GM10248 (cell line): ENCODE measurements at regions not wholly inside any gene's neighbourhood (a gene's known extent, or its start where the extent isn't known, plus 50 kb on each side); places are given as distances from the start of the nearest gene placed in this dataset.

Experiments used
- CTCF ChIA-PET: fragments of 300-600 bp; sonication (Branson Sonifier 250); formaldehyde crosslinking; extraction: SDS; loops from one replicate; lab custom pipeline; 2021; ENCODE audit warnings: antibody characterized with exemption; lab: Yijun Ruan, JAX
- POLR2A ChIA-PET: fragments of 350-650 bp; sonication (Branson Sonifier 250); formaldehyde crosslinking; extraction: SDS; loops from one replicate; lab custom pipeline; 2020; ENCODE audit warnings: antibody characterized with exemption; lab: Yijun Ruan, JAX
- DNase-seq: peaks from one replicate; pipeline ENCODE4 v3.0.0; 2012; ENCODE audit errors: extremely low spot score
- TF ChIP-seq, protein P1 (sequence below): IDR thresholded peaks from 2 replicates; pipeline ENCODE4 v1.5.1; 2012; ENCODE audit warnings: mild to moderate bottlenecking, low read depth; ENCODE audit errors: extremely low read depth, missing control alignments, control extremely low read depth

DNA sequence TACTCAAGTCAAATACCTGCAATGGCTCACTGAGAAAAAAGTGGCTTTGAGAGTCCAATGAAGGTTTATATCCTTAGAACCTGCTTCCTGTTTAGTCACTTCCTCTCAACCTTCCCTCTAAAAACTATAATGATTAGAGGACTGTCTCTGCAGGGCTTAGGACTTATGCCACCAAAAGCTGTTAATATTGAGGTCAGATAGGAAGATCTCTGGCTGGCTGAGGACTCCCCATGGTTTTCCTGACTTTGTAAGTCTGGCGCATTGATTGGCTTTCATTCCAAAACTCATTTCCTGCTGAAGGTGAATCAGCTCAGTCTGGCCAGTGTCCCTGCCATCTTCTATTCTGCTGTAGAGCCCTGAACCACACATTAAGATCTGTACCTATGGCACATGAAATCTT lies 140.9 kb upstream of the ANK2 start:
- TF ChIP-seq, protein P1, sequence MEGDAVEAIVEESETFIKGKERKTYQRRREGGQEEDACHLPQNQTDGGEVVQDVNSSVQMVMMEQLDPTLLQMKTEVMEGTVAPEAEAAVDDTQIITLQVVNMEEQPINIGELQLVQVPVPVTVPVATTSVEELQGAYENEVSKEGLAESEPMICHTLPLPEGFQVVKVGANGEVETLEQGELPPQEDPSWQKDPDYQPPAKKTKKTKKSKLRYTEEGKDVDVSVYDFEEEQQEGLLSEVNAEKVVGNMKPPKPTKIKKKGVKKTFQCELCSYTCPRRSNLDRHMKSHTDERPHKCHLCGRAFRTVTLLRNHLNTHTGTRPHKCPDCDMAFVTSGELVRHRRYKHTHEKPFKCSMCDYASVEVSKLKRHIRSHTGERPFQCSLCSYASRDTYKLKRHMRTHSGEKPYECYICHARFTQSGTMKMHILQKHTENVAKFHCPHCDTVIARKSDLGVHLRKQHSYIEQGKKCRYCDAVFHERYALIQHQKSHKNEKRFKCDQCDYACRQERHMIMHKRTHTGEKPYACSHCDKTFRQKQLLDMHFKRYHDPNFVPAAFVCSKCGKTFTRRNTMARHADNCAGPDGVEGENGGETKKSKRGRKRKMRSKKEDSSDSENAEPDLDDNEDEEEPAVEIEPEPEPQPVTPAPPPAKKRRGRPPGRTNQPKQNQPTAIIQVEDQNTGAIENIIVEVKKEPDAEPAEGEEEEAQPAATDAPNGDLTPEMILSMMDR: no peak
- POLR2A ChIA-PET: no interaction called here
- CTCF ChIA-PET: interaction anchor here (1.7 kb wide), 1 partner anchor 11 kb away, joined by 6 read pairs; no protein-coding TSS in a partner anchor
- no peak for DNase-seq

DNA sequence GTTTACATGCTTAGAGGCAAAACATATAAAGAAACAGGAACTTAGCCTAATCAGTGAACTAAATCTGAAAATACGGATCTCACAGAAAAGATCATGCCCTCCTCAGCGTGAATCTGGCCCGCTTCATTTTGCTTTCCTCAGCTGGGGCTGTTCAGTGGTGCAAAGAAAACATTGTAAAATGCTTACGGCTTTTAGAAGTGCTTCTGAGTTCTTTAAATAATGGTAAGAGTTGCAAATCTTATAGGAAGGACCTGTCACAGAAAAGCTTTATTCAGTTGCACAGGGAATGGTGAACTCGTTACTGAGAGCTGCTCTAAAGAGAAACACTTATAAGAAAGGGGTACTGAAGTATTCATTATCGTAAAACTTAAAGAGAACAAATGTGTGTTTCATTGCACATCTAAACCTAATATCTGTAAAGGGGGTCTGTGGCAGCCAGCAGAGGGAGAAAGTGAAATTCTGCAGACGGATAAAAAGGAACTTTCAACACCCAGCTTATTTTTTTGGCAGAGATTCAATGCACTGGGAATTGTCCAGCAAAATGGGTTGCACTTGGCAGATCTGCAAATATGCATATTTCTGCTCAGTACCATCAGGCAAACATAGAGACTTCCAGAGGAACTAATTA lies 139.2 kb upstream of the ANK2 start:
- ChIA-PET CTCF (interaction anchor here (1.0 to 3.4 kb wide), 7 partner anchors 8 to 28 kb away, joined by 3 to 10 read pairs (median 7); no protein-coding TSS in a partner anchor), POLR2A (no interaction called here)
- DNase-seq: no peak
- TF ChIP-seq, protein P1: no peak

DNA sequence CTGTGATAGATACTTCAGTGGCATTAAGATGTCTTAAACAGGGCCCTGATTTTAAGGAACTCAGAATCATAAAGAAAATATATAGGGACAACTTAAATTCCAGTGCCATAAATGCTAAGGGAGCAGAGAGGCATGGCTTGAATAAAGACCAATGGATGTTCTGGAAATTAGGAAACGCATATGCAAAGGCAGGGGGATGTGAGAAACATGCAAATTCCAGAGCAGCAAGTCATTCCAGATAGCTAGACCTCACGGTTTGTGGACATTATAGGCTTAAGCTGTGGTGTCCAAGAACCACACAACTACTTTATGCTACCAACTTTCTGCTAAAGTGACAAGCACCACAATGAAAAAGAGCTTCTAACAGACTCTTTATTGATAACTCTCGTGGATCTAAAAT lies 132.6 kb upstream of the ANK2 start:
- TF ChIP-seq, protein P1: no peak
- no peak for DNase-seq
- CTCF ChIA-PET: interaction anchor here (1.1 kb wide), 1 partner anchor 56 kb away, joined by 3 read pairs; no protein-coding TSS in a partner anchor
- POLR2A ChIA-PET: no interaction called here

DNA sequence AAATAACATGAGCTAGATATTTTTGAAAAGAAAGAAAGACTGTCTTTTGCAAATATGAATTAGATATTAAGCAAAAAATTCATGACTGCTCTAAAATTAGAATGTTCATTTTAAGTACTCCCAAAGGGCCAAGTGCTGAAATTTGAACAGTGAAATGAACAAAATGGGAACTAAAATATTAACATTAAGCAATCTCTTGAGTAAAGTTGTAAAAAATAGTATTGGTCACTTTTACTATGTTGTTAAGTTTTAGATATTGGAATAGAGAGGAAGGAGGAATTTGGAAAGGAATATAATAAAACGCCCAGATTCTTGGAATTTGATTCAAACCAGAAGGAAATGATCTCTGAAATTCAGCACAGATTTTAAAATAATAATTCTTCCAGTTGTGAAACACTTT lies 125.9 kb upstream of the ANK2 start:
- POLR2A ChIA-PET: no interaction called here
- CTCF ChIA-PET: interaction anchor here (1.0 to 4.7 kb wide), 6 partner anchors 9 to 158 kb away, joined by 3 to 43 read pairs (median 6); no protein-coding TSS in a partner anchor
- TF ChIP-seq, protein P1: no peak
- DNase-seq: no peak

DNA sequence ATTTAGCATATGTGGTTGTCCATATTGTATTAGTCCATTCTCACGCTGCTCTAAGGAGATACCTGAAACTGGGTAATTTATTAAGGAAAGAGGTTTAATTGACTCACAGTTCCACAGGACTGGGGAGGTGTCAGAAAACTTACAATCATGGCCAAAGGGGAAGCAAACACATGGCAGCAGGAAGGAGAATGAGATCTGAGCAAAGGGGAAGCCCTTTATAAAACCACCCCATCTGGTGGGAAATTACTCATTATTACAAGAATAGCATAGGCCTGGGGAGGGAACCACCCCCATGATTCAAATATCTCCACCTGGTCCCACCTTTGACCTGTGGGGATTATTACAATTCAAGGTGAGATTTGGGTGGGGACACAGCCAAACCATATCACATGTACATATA lies 122.6 kb upstream of the ANK2 start:
- CTCF ChIA-PET: interaction anchor here (1.7 to 4.7 kb wide), 2 partner anchors 11 to 20 kb away, joined by 5 to 43 read pairs; no protein-coding TSS in a partner anchor
- POLR2A ChIA-PET: no interaction called here
- DNase-seq: no peak
- TF ChIP-seq, protein P1: no peak

DNA sequence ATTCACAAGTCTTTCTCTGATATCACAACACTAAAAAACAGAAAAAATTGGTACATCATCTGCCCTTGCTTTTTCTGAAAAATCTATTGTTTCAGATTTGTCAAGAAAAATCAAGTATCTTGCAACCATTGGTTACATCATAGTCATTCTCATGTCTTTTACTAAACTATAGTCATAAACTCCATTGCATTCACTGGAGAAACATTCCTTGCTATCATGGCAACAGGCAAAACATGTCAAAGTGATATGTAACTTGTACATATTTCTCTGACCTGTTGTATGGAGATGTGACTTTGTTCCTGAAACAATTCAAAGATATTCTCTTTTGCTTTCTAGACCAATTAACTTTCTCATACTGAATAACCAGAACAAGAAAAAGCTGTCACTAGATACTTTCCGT lies 121.9 kb upstream of the ANK2 start:
- ChIA-PET CTCF (interaction anchor here (1.7 to 4.7 kb wide), 2 partner anchors 10 to 19 kb away, joined by 5 to 43 read pairs; no protein-coding TSS in a partner anchor), POLR2A (no interaction called here)
- TF ChIP-seq, protein P1: no peak
- no peak for DNase-seq
